Naive thymus-derived CD4-positive, alpha-beta T cell (primary cell): ENCODE measurements at regions not wholly inside any gene's neighbourhood (a gene's known extent, or its start where the extent isn't known, plus 50 kb on each side); places are given as distances from the start of the nearest gene placed in this dataset.

Experiments used
- ATAC-seq: fragments of 150-1000 bp; cut with Tn5 transposase; 2 replicates; pipeline ENCODE4 v1.10.0; 2021; ENCODE audit warnings: mild to moderate bottlenecking, moderate library complexity
- CTCF ChIA-PET: fragments of 350-600 bp; sonication (Branson Sonifier 250); formaldehyde crosslinking; loops from one replicate; lab custom pipeline; 2021; ENCODE audit warnings: antibody characterized with exemption; lab: Charles Lee
- POLR2A ChIA-PET: fragments of 350-600 bp; sonication (Branson Sonifier 250); formaldehyde crosslinking; loops from one replicate; lab custom pipeline; 2021; ENCODE audit warnings: antibody characterized with exemption, inconsistent platforms; lab: Charles Lee
- DNase-seq, 9 donors: peaks; one replicate each; pipeline versions ENCODE4 v3.0.0 to v3.0.0-alpha.2; 2020 to 2022; ENCODE audit warnings: mixed read lengths in 1 of 9
- H3K27ac ChIP-seq: one replicate; pipeline ENCODE4 v1.7.0; 2013; ENCODE audit warnings: mild to moderate bottlenecking, low read depth, low read length, moderate library complexity
- H3K27me3 ChIP-seq, 2 donors: one replicate each; pipeline ENCODE4 v1.7.0; 2013; ENCODE audit warnings: low read length in 2 of 2, mild to moderate bottlenecking in 2 of 2, moderate library complexity in 2 of 2; ENCODE audit not compliant: control insufficient read depth in 2 of 2, insufficient read depth in 2 of 2
- H3K36me3 ChIP-seq, 3 experiments: 1 replicate in 2 of 3; 2 replicates in 1 of 3; pipeline ENCODE4 v1.7.0; 2013; ENCODE audit warnings: low read length in 3 of 3, mild to moderate bottlenecking in 3 of 3, moderate library complexity in 1 of 3; ENCODE audit not compliant: insufficient read depth in 3 of 3, control insufficient read depth in 2 of 3
- H3K4me1 ChIP-seq, 2 donors: one replicate each; pipeline ENCODE4 v1.7.0; 2013; ENCODE audit warnings: low read length in 2 of 2, mild to moderate bottlenecking in 2 of 2, moderate library complexity in 1 of 2; ENCODE audit not compliant: control insufficient read depth in 2 of 2, insufficient read depth in 2 of 2
- H3K4me3 ChIP-seq: 2 replicates; pipeline ENCODE4 v1.7.0; 2013; ENCODE audit warnings: mild to moderate bottlenecking, low read length
- H3K9me3 ChIP-seq, 3 experiments: 1 replicate in 2 of 3; 2 replicates in 1 of 3; pipeline ENCODE4 v1.7.0; 2013; ENCODE audit warnings: low read length in 3 of 3; ENCODE audit not compliant: control insufficient read depth in 2 of 3
- H3K27ac Mint-ChIP-seq, 9 donors: one replicate each; pipeline ENCODE4 v1.8.0; 2020 to 2022; ENCODE audit warnings: mixed read lengths in 9 of 9, mild to moderate bottlenecking in 8 of 9, moderate library complexity in 5 of 9, inconsistent platforms in 2 of 9
- H3K27me3 Mint-ChIP-seq, 5 donors: one replicate each; pipeline ENCODE4 v1.8.0; 2021 to 2022; ENCODE audit warnings: mixed read lengths in 5 of 5, mild to moderate bottlenecking in 1 of 5
- H3K36me3 Mint-ChIP-seq, 5 donors: one replicate each; pipeline ENCODE4 v1.8.0; 2020 to 2022; ENCODE audit warnings: mixed read lengths in 5 of 5, mild to moderate bottlenecking in 3 of 5, inconsistent platforms in 1 of 5
- H3K4me1 Mint-ChIP-seq, 7 donors: one replicate each; pipeline ENCODE4 v1.8.0; 2020 to 2022; ENCODE audit warnings: mixed read lengths in 7 of 7, mild to moderate bottlenecking in 3 of 7, inconsistent platforms in 1 of 7
- H3K4me3 Mint-ChIP-seq, 10 donors: one replicate each; pipeline ENCODE4 v1.8.0; 2020 to 2022; ENCODE audit warnings: mild to moderate bottlenecking in 10 of 10, mixed read lengths in 10 of 10, moderate library complexity in 6 of 10, inconsistent platforms in 2 of 10
- H3K9me3 Mint-ChIP-seq, 11 donors: one replicate each; pipeline ENCODE4 v1.8.0; 2020 to 2022; ENCODE audit warnings: mixed read lengths in 11 of 11, mild to moderate bottlenecking in 4 of 11, inconsistent platforms in 1 of 11, moderate library complexity in 1 of 11
- intact Hi-C, 2 donors: fragments of 100-400 bp; cut with micrococcal nuclease; formaldehyde crosslinking; loops; one replicate each; pipeline ENCODE4 v1.15.1; 2023

DNA sequence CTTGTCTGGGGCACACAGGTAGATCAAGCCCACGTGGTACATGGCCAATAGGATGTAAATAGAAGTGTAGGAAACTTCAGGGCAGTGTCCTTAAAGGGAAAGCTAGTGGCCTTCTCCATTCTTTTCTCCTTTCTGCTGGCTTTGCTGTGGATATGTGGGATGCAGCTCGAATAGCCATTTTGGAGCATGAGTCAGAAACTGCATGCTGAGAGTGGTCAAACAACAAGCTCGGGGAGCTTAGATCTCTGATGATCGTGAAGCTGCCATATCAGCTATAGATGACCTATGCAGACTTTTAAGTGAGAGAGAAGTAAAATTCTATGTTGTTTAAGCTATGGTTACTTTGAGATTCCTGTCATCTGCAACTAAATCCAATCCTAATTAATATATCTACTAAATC, 241.3 kb upstream of the DAAM1 start:
- ChIA-PET POLR2A (no interaction called here), CTCF (no interaction called here)
- Histone ChIP-seq H3K36me3 (no peaks in the 10 kb centered on the region), H3K9me3 (no peaks in the 10 kb centered on the region), H3K4me1 (no peaks in the 10 kb centered on the region), H3K27me3 (no peaks in the 10 kb centered on the region), H3K27ac (no peak overlapping the region), H3K4me3 (no peak overlapping the region)
- Mint-ChIP-seq H3K27me3 (peaks cover 0 to 27% (median 6%) of the 10 kb centered on the region in 5 donors), H3K9me3 (peaks cover 0 to 1% (median 0%) of the 10 kb centered on the region in 11 donors), H3K4me1 (peaks cover 0 to 2% (median 0%) of the 10 kb centered on the region in 7 donors), H3K27ac (no peak overlapping the region), H3K36me3 (no peaks in the 10 kb centered on the region), H3K4me3 (no peak overlapping the region)
- intact Hi-C loops: no loop called here
- DNase-seq (no peak), ATAC-seq (no peak)

DNA sequence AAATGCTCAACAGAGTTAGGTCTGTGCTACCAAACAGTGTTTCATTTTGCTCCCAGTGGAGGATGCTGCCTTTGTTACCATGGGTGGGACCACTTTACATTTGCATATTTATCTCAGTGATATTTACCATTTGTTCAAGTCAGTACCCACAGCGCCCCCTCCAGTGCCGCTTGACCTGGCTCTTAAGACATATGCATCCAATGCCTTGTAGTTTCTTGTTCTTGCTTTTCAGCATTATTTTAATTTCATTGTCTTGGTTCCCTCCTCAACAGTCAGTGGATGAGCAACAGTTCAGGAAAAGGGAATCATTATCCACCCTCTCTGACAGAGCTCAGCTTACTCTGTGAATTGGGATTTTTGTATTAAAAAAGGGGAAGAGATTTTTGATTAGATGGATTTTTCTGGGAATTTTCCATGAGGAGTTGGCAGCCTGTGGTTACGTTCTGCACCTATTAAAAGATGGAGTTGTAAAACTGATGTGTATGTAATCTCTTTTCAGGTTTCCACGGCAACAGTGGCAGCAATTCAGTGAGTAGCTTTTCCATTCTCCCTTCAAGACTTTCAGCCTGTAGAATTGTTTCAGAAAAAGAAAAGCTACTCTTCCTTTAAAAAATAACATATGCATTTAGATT, 240.5 kb upstream of the DAAM1 start:
- H3K36me3 Mint-ChIP-seq: no peaks in the 10 kb centered on the region
- H3K27me3 ChIP-seq: no peaks in the 10 kb centered on the region
- H3K27ac Mint-ChIP-seq: no peak overlapping the region
- H3K4me3 Mint-ChIP-seq: no peak overlapping the region
- H3K27me3 Mint-ChIP-seq: peaks cover 5 to 22% (median 6%) of the 10 kb centered on the region in 5 donors
- peaks cover 0 to 2% (median 0%) of the 10 kb centered on the region in 11 donors for H3K9me3 Mint-ChIP-seq
- peaks cover 0 to 2% (median 0%) of the 10 kb centered on the region in 7 donors for H3K4me1 Mint-ChIP-seq
- intact Hi-C loops: no loop called here
- no peaks in the 10 kb centered on the region for H3K9me3 ChIP-seq
- H3K36me3 ChIP-seq: no peaks in the 10 kb centered on the region
- CTCF ChIA-PET: interaction anchor here (0.7 to 0.9 kb wide), 2 partner anchors 24 to 309 kb away, joined by 3 read pairs; no protein-coding TSS in a partner anchor
- H3K4me3 ChIP-seq: no peak overlapping the region
- POLR2A ChIA-PET: no interaction called here
- no peak for ATAC-seq
- no peaks in the 10 kb centered on the region for H3K4me1 ChIP-seq
- no peak for DNase-seq
- no peak overlapping the region for H3K27ac ChIP-seq

DNA sequence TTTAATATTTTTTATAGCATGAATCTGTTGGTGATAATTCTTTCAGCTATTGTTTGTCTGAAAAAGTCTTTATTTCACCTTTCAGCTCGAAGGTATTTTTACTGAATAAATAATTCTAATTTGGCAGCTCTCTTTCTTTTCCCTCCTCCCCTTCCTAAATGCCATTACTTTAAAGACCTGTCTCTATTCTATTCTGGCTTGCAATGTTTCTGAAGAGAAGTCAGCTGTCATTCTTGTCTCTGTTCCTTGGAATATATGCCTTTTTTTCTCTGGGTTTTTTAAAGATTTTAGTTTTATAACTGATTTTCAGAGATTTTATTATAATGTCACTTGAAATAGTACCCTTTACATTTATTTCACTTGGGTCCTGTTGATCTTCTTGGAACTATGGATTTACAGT, 237.9 kb upstream of the DAAM1 start:
- H3K4me1 Mint-ChIP-seq: peaks cover 0 to 5% (median 0%) of the 10 kb centered on the region in 7 donors
- POLR2A ChIA-PET: no interaction called here
- H3K27ac ChIP-seq: no peak overlapping the region
- ATAC-seq: no peak
- H3K27me3 Mint-ChIP-seq: peaks cover 5 to 26% (median 14%) of the 10 kb centered on the region in 5 donors
- no peaks in the 10 kb centered on the region for H3K4me1 ChIP-seq
- H3K4me3 ChIP-seq: no peak overlapping the region
- H3K9me3 ChIP-seq: no peaks in the 10 kb centered on the region
- H3K4me3 Mint-ChIP-seq: no peak overlapping the region
- no peak for DNase-seq
- H3K9me3 Mint-ChIP-seq: peaks cover 0 to 2% (median 0%) of the 10 kb centered on the region in 11 donors
- intact Hi-C loops: no loop called here
- CTCF ChIA-PET: no interaction called here
- no peaks in the 10 kb centered on the region for H3K36me3 ChIP-seq
- no peak overlapping the region for H3K27ac Mint-ChIP-seq
- H3K27me3 ChIP-seq: no peaks in the 10 kb centered on the region
- H3K36me3 Mint-ChIP-seq: no peaks in the 10 kb centered on the region

DNA sequence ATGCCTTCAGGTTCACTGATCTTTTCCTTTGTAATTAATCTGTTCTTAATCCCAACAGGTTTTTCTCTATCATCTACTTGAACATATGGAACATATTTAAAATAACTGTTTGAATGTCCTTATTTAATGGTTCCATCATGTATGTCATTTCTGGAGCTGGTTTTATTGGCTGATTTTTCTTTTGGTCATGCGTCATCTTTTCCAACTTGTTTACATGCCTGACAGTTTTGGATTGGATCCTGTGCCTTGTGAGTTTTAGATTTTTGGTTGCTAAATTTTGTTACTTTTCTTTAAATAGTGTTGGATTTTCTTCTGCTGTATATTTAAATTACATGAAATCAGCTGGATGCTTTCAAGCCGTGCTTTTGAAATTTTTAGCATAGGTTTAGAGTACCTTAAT, 237.3 kb upstream of the DAAM1 start:
- no peak overlapping the region for H3K27ac ChIP-seq
- ATAC-seq (no peak), DNase-seq (no peak)
- peaks cover 5 to 28% (median 14%) of the 10 kb centered on the region in 5 donors for H3K27me3 Mint-ChIP-seq
- ChIA-PET POLR2A (no interaction called here), CTCF (no interaction called here)
- no peaks in the 10 kb centered on the region for H3K36me3 ChIP-seq
- H3K4me3 ChIP-seq: no peak overlapping the region
- H3K36me3 Mint-ChIP-seq: no peaks in the 10 kb centered on the region
- H3K4me1 ChIP-seq: no peaks in the 10 kb centered on the region
- no peaks in the 10 kb centered on the region for H3K27me3 ChIP-seq
- H3K9me3 ChIP-seq: no peaks in the 10 kb centered on the region
- H3K9me3 Mint-ChIP-seq: peaks cover 0 to 2% (median 0%) of the 10 kb centered on the region in 11 donors
- intact Hi-C loops: no loop called here
- no peak overlapping the region for H3K27ac Mint-ChIP-seq
- H3K4me3 Mint-ChIP-seq: no peak overlapping the region
- H3K4me1 Mint-ChIP-seq: peaks cover 0 to 11% (median 3%) of the 10 kb centered on the region in 7 donors

DNA sequence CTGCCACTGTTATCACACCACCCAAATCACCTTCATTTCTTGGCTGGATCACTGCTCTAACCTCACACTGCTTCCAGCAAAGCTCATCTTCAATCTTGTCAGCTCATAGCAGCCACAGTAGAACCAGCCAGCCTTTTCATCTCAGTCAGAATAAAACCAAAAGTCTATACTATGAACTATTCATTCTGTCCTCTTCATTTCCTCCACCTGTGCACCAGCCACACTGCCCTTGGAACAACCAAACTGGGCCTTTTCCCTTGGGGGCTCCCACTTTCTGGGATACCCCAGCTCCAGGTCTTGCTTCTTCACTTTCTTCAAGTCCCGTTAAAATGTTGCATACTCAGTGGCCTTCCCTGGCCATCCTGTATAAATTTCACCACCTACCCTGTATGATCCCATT, 234.4 kb upstream of the DAAM1 start:
- Mint-ChIP-seq H3K4me1 (peaks cover 0 to 15% (median 8%) of the 10 kb centered on the region in 7 donors), H3K9me3 (peaks cover 0 to 7% (median 0%) of the 10 kb centered on the region in 11 donors), H3K4me3 (no peak overlapping the region), H3K27ac (no peak overlapping the region), H3K36me3 (peaks cover 0 to 5% (median 0%) of the 10 kb centered on the region in 5 donors), H3K27me3 (peaks cover 5 to 25% (median 12%) of the 10 kb centered on the region in 5 donors)
- no peak overlapping the region for H3K27ac ChIP-seq
- no peak overlapping the region for H3K4me3 ChIP-seq
- CTCF ChIA-PET: no interaction called here
- no peak for DNase-seq
- intact Hi-C loops: no loop called here
- no peaks in the 10 kb centered on the region for H3K36me3 ChIP-seq
- no peaks in the 10 kb centered on the region for H3K9me3 ChIP-seq
- ATAC-seq: no peak
- H3K27me3 ChIP-seq: no peaks in the 10 kb centered on the region
- H3K4me1 ChIP-seq: no peaks in the 10 kb centered on the region
- POLR2A ChIA-PET: no interaction called here

DNA sequence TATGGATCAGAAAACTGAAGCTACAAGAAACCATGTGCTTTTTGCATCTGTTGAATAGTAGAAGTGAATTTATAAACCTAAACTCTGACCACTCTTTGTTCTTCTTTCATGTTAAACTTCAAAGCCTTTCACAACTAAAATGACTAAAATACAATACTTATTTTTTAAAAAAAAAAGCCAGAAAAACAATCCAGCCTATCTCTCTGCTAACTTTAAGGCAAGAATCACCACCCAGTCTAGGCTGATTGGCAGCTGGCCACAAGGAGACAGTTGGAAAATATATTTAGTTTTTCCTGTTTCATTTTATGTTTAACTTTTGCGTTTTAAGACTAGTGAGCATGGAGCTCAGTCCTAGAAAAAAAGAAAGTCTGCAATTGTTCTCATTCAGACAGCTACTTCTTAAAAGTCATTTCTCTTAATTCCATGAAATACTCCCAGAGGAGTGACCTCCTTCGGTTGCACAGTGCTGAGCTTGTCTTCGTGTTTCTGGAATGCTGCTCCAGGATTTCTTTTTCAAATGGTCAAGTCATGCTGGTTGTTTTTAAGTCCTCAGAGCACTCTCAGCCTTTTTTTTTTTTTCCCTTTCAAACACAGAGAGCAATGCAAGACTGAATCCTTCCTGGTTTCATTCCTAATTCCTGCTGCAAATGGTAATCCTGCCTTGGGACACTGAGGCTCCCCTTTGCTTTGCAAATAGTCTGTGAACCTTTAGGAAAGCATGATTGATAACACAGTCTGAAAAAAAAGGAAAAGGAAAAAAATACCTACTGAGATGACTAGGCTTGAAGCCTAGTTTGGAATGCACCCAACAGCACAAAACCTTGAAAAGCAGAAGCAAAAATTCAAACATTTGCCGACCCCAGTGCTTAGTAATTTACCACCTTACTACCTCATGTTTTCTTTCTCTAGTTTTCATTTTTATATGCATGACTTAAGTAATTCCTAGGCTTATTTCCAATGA, 233.3 kb upstream of the DAAM1 start:
- Mint-ChIP-seq H3K36me3 (peaks cover 0 to 5% (median 0%) of the 10 kb centered on the region in 5 donors), H3K27me3 (peaks cover 5 to 25% (median 12%) of the 10 kb centered on the region in 5 donors), H3K4me3 (no peak overlapping the region), H3K4me1 (peaks cover 0 to 15% (median 8%) of the 10 kb centered on the region in 7 donors), H3K27ac (no peak overlapping the region), H3K9me3 (peaks cover 0 to 7% (median 0%) of the 10 kb centered on the region in 11 donors)
- POLR2A ChIA-PET: no interaction called here
- Histone ChIP-seq H3K27me3 (no peaks in the 10 kb centered on the region), H3K9me3 (no peaks in the 10 kb centered on the region), H3K4me1 (no peaks in the 10 kb centered on the region), H3K4me3 (no peak overlapping the region), H3K27ac (no peak overlapping the region), H3K36me3 (no peaks in the 10 kb centered on the region)
- no peak for ATAC-seq
- DNase-seq: no peak
- intact Hi-C loops: no loop called here
- CTCF ChIA-PET: no interaction called here
